Cardiac muscle cell (in vitro differentiated cells and primary cell): ENCODE measurements at regions not wholly inside any gene's neighbourhood (a gene's known extent, or its start where the extent isn't known, plus 50 kb on each side); places are given as distances from the start of the nearest gene placed in this dataset.

ENCODE experiments used
- DNase-seq, 2 donors: peaks; one replicate each; pipeline versions ENCODE4 v3.0.0 to v3.0.0-alpha.2; 2010 to 2017; ENCODE audit warnings: low read depth in 1 of 2, low spot score in 1 of 2
- H3K27ac ChIP-seq: fragments of 200-600 bp; sonication (generic); 2 replicates; pipeline ENCODE4 v1.5.1; 2016
- H3K27me3 ChIP-seq: fragments of 200-600 bp; sonication (generic); 2 replicates; pipeline ENCODE4 v1.6.0; 2016; ENCODE audit warnings: control low read depth
- H3K36me3 ChIP-seq: fragments of 200-600 bp; sonication (generic); 2 replicates; pipeline ENCODE4 v1.5.1; 2016; ENCODE audit warnings: control low read depth
- H3K4me1 ChIP-seq: fragments of 200-600 bp; sonication (generic); 2 replicates; pipeline ENCODE4 v1.8.1; 2017; ENCODE audit warnings: low read depth, mild to moderate bottlenecking, mixed run types
- H3K4me3 ChIP-seq: fragments of 200-600 bp; sonication (generic); 2 replicates; pipeline ENCODE4 v1.5.1; 2016; ENCODE audit warnings: mild to moderate bottlenecking
- H3K9me3 ChIP-seq: fragments of 200-600 bp; sonication (generic); 2 replicates; pipeline ENCODE4 v1.5.1; 2017; ENCODE audit warnings: low read depth, mild to moderate bottlenecking, control low read depth
- TF ChIP-seq, protein P1 (sequence below): IDR thresholded peaks from 2 replicates; pipeline ENCODE4 v1.5.1; 2012; ENCODE audit warnings: low read depth, mild to moderate bottlenecking, low read length

- no peak for DNase-seq
- TF ChIP-seq, protein P1, sequence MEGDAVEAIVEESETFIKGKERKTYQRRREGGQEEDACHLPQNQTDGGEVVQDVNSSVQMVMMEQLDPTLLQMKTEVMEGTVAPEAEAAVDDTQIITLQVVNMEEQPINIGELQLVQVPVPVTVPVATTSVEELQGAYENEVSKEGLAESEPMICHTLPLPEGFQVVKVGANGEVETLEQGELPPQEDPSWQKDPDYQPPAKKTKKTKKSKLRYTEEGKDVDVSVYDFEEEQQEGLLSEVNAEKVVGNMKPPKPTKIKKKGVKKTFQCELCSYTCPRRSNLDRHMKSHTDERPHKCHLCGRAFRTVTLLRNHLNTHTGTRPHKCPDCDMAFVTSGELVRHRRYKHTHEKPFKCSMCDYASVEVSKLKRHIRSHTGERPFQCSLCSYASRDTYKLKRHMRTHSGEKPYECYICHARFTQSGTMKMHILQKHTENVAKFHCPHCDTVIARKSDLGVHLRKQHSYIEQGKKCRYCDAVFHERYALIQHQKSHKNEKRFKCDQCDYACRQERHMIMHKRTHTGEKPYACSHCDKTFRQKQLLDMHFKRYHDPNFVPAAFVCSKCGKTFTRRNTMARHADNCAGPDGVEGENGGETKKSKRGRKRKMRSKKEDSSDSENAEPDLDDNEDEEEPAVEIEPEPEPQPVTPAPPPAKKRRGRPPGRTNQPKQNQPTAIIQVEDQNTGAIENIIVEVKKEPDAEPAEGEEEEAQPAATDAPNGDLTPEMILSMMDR = no peak
- H3K27me3 ChIP-seq = no peaks in the 10 kb centered on the region
- no peaks in the 10 kb centered on the region for H3K36me3 ChIP-seq
- no peak overlapping the region for H3K4me3 ChIP-seq
- no peaks in the 10 kb centered on the region for H3K4me1 ChIP-seq
- H3K9me3 ChIP-seq = no peaks in the 10 kb centered on the region
- H3K27ac ChIP-seq = no peak overlapping the region
Observed at GRCh38 chr10:24784923-24785322, 61.2 kb upstream of the ARHGAP21 start.

- H3K27me3 ChIP-seq = no peaks in the 10 kb centered on the region
- H3K9me3 ChIP-seq = no peaks in the 10 kb centered on the region
- TF ChIP-seq, protein P1 = no peak
- no peaks in the 10 kb centered on the region for H3K4me1 ChIP-seq
- no peak overlapping the region for H3K4me3 ChIP-seq
- no peaks in the 10 kb centered on the region for H3K36me3 ChIP-seq
- DNase-seq = no peak
- H3K27ac ChIP-seq = no peak overlapping the region
Observed at GRCh38 chr10:24784061-24784460, 60.4 kb upstream of the ARHGAP21 start.

DNA sequence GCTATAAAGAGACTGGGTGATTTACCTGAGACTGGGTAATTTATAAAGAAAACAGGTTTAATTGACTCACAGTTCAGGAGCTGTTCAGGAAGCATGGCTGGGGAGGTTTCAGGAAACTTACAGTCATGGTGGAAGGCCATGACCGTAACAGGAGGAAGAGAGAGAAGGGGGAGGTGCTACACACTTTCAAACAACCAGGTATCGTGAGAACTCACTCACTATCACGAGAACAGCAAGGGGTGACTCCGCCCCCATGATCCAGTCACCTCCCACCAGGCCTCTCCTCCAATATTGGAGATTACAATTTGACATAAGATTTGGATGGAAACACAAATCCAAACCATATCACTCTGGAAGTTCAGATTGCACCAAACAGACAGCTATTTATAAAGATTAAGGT lies 59.8 kb upstream of the ARHGAP21 start:
- no peaks in the 10 kb centered on the region for H3K27me3 ChIP-seq
- TF ChIP-seq, protein P1 = no peak

DNA sequence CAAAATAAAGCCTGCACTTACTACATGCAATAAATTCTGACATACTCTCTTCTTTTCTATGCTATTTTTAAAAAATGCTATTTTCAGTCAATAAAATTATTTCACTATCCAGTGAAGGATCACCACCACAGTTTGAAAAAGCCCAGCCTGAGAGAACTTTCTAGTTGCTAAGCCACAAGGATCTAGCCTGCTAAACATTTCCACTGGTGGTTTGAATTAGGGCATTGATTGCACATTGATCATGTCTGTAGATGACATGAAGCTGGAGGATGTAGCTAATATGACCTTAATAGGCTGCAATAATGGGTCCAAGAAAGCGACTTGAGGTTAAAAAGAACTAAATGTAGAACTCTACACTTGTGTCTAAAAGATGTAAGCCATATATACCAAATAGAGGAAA lies 56.0 kb upstream of the ARHGAP21 start:
- H3K27ac ChIP-seq = no peak overlapping the region
- no peaks in the 10 kb centered on the region for H3K27me3 ChIP-seq
- no peaks in the 10 kb centered on the region for H3K9me3 ChIP-seq
- H3K36me3 ChIP-seq = no peaks in the 10 kb centered on the region
- H3K4me3 ChIP-seq = no peak overlapping the region
- DNase-seq = no peak
- TF ChIP-seq, protein P1 = no peak
- no peaks in the 10 kb centered on the region for H3K4me1 ChIP-seq

More for the DNA sequence above, 59.8 kb upstream of the ARHGAP21 start:
- Histone ChIP-seq H3K9me3 (no peaks in the 10 kb centered on the region), H3K4me1 (no peaks in the 10 kb centered on the region), H3K27ac (no peak overlapping the region), H3K4me3 (no peak overlapping the region), H3K36me3 (no peaks in the 10 kb centered on the region)
- DNase-seq = no peak

DNA sequence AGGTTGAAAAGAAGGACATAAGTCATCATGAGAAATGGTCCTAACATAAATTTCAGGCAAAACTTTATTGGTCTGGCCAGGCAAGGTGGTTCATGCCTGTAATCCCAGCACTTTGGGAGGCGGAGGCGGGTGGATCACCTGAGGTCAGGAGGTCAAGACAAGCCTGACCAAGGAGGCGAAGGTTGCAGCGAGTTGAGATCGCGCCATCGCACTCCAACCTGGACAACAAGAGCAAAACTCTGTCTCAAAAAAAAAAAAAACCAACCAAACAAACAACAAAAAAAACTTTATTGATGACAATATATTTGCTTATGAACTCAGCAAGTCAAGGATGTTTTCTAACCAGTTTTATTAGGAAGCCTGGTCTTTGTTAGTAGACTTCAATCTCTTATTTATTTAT lies 54.6 kb upstream of the ARHGAP21 start:
- DNase-seq = no peak
- Histone ChIP-seq H3K36me3 (no peaks in the 10 kb centered on the region), H3K27me3 (no peaks in the 10 kb centered on the region), H3K4me3 (no peak overlapping the region), H3K4me1 (no peaks in the 10 kb centered on the region), H3K9me3 (no peaks in the 10 kb centered on the region), H3K27ac (no peak overlapping the region)
- TF ChIP-seq, protein P1 = no peak

GRCh38 chr10:24777196-24777595 lies 53.5 kb upstream of the ARHGAP21 start:
- Histone ChIP-seq H3K4me3 (no peak overlapping the region), H3K27me3 (no peaks in the 10 kb centered on the region), H3K9me3 (no peaks in the 10 kb centered on the region), H3K27ac (no peak overlapping the region), H3K36me3 (no peaks in the 10 kb centered on the region), H3K4me1 (no peaks in the 10 kb centered on the region)
- TF ChIP-seq, protein P1 = no peak
- DNase-seq = no peak
